ENCODE measurements at regions not wholly inside any gene's neighbourhood (a gene's known extent, or its start where the extent isn't known, plus 50 kb on each side); places are given as distances from the start of the nearest gene placed in this dataset.

GRCh38 chr5:148012801-148013200 lies 51.0 kb upstream of the SPINK5 start:
- in situ Hi-C loops (cut with HindIII; ENCODE audit: low pct_unique_long_range_greater_than_20kb, low sequenced_read_pairs), result no loop called here
- DNase-seq (ENCODE audit: low read depth), result no peak

- in situ Hi-C loops (cut with HindIII; ENCODE audit: low pct_unique_long_range_greater_than_20kb, low sequenced_read_pairs), result no loop called here
- peak; percentile 43 for DNase-seq (ENCODE audit: low read depth)
These were observed 52.2 kb upstream of the SPINK5 start for GRCh38 chr5:148011398-148012137.

- in situ Hi-C loops (cut with HindIII; ENCODE audit: low pct_unique_long_range_greater_than_20kb, low sequenced_read_pairs), result no loop called here
- DNase-seq (ENCODE audit: low read depth), result no peak
These were observed 57.8 kb upstream of the SPINK5 start for GRCh38 chr5:148005788-148006520.

- DNase-seq (ENCODE audit: low read depth), result no peak
- in situ Hi-C loops (cut with HindIII; ENCODE audit: low pct_unique_long_range_greater_than_20kb, low sequenced_read_pairs), result no loop called here
These were observed 60.6 kb upstream of the SPINK5 start for GRCh38 chr5:148003226-148003625.

GRCh38 chr5:148002451-148002850 lies 61.3 kb upstream of the SPINK5 start:
- in situ Hi-C loops (cut with HindIII; ENCODE audit: low pct_unique_long_range_greater_than_20kb, low sequenced_read_pairs), result no loop called here
- no peak for DNase-seq (ENCODE audit: low read depth)

- in situ Hi-C loops (cut with HindIII; ENCODE audit: low pct_unique_long_range_greater_than_20kb, low sequenced_read_pairs), result no loop called here
- DNase-seq (ENCODE audit: low read depth), result no peak
These were observed 63.7 kb upstream of the SPINK5 start for GRCh38 chr5:148000036-148000435.

GRCh38 chr5:147998704-147999103 lies 65.1 kb upstream of the SPINK5 start:
- no peak for DNase-seq (ENCODE audit: low read depth)
- in situ Hi-C loops (cut with HindIII; ENCODE audit: low pct_unique_long_range_greater_than_20kb, low sequenced_read_pairs), result no loop called here

GRCh38 chr5:147997486-147997885 lies 66.3 kb upstream of the SPINK5 start:
- DNase-seq (ENCODE audit: low read depth), result no peak
- in situ Hi-C loops (cut with HindIII; ENCODE audit: low pct_unique_long_range_greater_than_20kb, low sequenced_read_pairs), result no loop called here

- in situ Hi-C loops (cut with HindIII; ENCODE audit: low pct_unique_long_range_greater_than_20kb, low sequenced_read_pairs), result no loop called here
- no peak for DNase-seq (ENCODE audit: low read depth)
These were observed 67.4 kb upstream of the SPINK5 start for GRCh38 chr5:147996379-147996778.

- in situ Hi-C loops (cut with HindIII; ENCODE audit: low pct_unique_long_range_greater_than_20kb, low sequenced_read_pairs), result no loop called here
- no peak for DNase-seq (ENCODE audit: low read depth)
These were observed 67.9 kb upstream of the SPINK5 start for GRCh38 chr5:147995846-147996245.

GRCh38 chr5:147989994-147990393 lies 73.8 kb upstream of the SPINK5 start:
- in situ Hi-C loops (cut with HindIII; ENCODE audit: low pct_unique_long_range_greater_than_20kb, low sequenced_read_pairs), result no loop called here
- no peak for DNase-seq (ENCODE audit: low read depth)

- no peak for DNase-seq (ENCODE audit: low read depth)
- in situ Hi-C loops (cut with HindIII; ENCODE audit: low pct_unique_long_range_greater_than_20kb, low sequenced_read_pairs), result no loop called here
These were observed 74.5 kb upstream of the SPINK5 start for GRCh38 chr5:147989239-147989638.

- in situ Hi-C loops (cut with HindIII; ENCODE audit: low pct_unique_long_range_greater_than_20kb, low sequenced_read_pairs), result no loop called here
These were observed 77.5 kb upstream of the SPINK5 start for GRCh38 chr5:147986134-147986757.

GRCh38 chr5:147985608-147986007 lies 78.2 kb upstream of the SPINK5 start:
- in situ Hi-C loops (cut with HindIII; ENCODE audit: low pct_unique_long_range_greater_than_20kb, low sequenced_read_pairs), result no loop called here
- no peak for DNase-seq (ENCODE audit: low read depth)

More at GRCh38 chr5:147986134-147986757, 77.5 kb upstream of the SPINK5 start:
- DNase-seq (ENCODE audit: low read depth), result no peak

- in situ Hi-C loops (cut with HindIII; ENCODE audit: low pct_unique_long_range_greater_than_20kb, low sequenced_read_pairs), result no loop called here
- no peak for DNase-seq (ENCODE audit: low read depth)
These were observed 77.4 kb upstream of the C5orf46 start for GRCh38 chr5:147983742-147984141.

GRCh38 chr5:147981074-147981473 lies 74.7 kb upstream of the C5orf46 start:
- in situ Hi-C loops (cut with HindIII; ENCODE audit: low pct_unique_long_range_greater_than_20kb, low sequenced_read_pairs), result no loop called here
- no peak for DNase-seq (ENCODE audit: low read depth)

- in situ Hi-C loops (cut with HindIII; ENCODE audit: low pct_unique_long_range_greater_than_20kb, low sequenced_read_pairs), result no loop called here
- no peak for DNase-seq (ENCODE audit: low read depth)
These were observed 73.4 kb upstream of the C5orf46 start for GRCh38 chr5:147979761-147980160.

GRCh38 chr5:147972076-147972840 lies 65.9 kb upstream of the C5orf46 start:
- no peak for DNase-seq (ENCODE audit: low read depth)
- in situ Hi-C loops (cut with HindIII; ENCODE audit: low pct_unique_long_range_greater_than_20kb, low sequenced_read_pairs), result no loop called here

GRCh38 chr5:147971472-147971871 lies 65.1 kb upstream of the C5orf46 start:
- DNase-seq (ENCODE audit: low read depth), result no peak
- in situ Hi-C loops (cut with HindIII; ENCODE audit: low pct_unique_long_range_greater_than_20kb, low sequenced_read_pairs), result no loop called here
